ENCODE measurements at regions not wholly inside any gene's neighbourhood (a gene's known extent, or its start where the extent isn't known, plus 50 kb on each side); places are given as distances from the start of the nearest gene placed in this dataset.

GRCh38 chr3:156030723-156031122 lies 89.7 kb upstream of the KCNAB1 start:
- no peaks in the 10 kb centered on the region for H3K36me3 ChIP-seq (ENCODE audit: control insufficient read depth, insufficient read depth, low read length)
- no peaks in the 10 kb centered on the region for H3K79me2 ChIP-seq
- H3K9ac ChIP-seq, result no peak overlapping the region
- no peak for TF ChIP-seq CTCF (IDR thresholded peaks at IDR 0.05)
- H3K4me1 ChIP-seq, result no peaks in the 10 kb centered on the region
- no peaks in the 10 kb centered on the region for H3K27me3 ChIP-seq (ENCODE audit: control insufficient read depth, insufficient read depth, low read length)
- no peaks in the 10 kb centered on the region for H3K9me3 ChIP-seq (ENCODE audit: control insufficient read depth, low read length)
- H3K4me3 ChIP-seq (ENCODE audit: low read depth, low read length), result no peak overlapping the region
- H3K27ac ChIP-seq, result no peak overlapping the region
- H2AFZ ChIP-seq, result no peak overlapping the region
- H3K4me2 ChIP-seq (ENCODE audit: low read length), result no peak overlapping the region

GRCh38 chr3:156033428-156033827 lies 87.0 kb upstream of the KCNAB1 start:
- no peak overlapping the region for H2AFZ ChIP-seq
- no peak overlapping the region for H3K4me2 ChIP-seq (ENCODE audit: low read length)
- no peaks in the 10 kb centered on the region for H3K9me3 ChIP-seq (ENCODE audit: control insufficient read depth, low read length)
- H3K4me3 ChIP-seq (ENCODE audit: low read depth, low read length), result no peak overlapping the region
- no peak overlapping the region for H3K9ac ChIP-seq
- no peaks in the 10 kb centered on the region for H3K27me3 ChIP-seq (ENCODE audit: control insufficient read depth, insufficient read depth, low read length)
- no peaks in the 10 kb centered on the region for H3K4me1 ChIP-seq
- H3K79me2 ChIP-seq, result no peaks in the 10 kb centered on the region
- H3K36me3 ChIP-seq (ENCODE audit: control insufficient read depth, insufficient read depth, low read length), result no peaks in the 10 kb centered on the region
- TF ChIP-seq CTCF (IDR thresholded peaks at IDR 0.05), result no peak
- H3K27ac ChIP-seq, result no peak overlapping the region

GRCh38 chr3:156035158-156035557 lies 85.2 kb upstream of the KCNAB1 start:
- H3K9me3 ChIP-seq (ENCODE audit: control insufficient read depth, low read length), result no peaks in the 10 kb centered on the region
- H3K27me3 ChIP-seq (ENCODE audit: control insufficient read depth, insufficient read depth, low read length), result no peaks in the 10 kb centered on the region
- TF ChIP-seq CTCF (IDR thresholded peaks at IDR 0.05), result no peak
- H3K36me3 ChIP-seq (ENCODE audit: control insufficient read depth, insufficient read depth, low read length), result no peaks in the 10 kb centered on the region
- H3K79me2 ChIP-seq, result no peaks in the 10 kb centered on the region
- no peak overlapping the region for H3K9ac ChIP-seq
- H3K4me1 ChIP-seq, result no peaks in the 10 kb centered on the region
- H3K27ac ChIP-seq, result no peak overlapping the region
- no peak overlapping the region for H2AFZ ChIP-seq
- no peak overlapping the region for H3K4me2 ChIP-seq (ENCODE audit: low read length)
- H3K4me3 ChIP-seq (ENCODE audit: low read depth, low read length), result no peak overlapping the region

- Histone ChIP-seq H3K9ac (no peak overlapping the region), H3K9me3 (ENCODE audit: control insufficient read depth, low read length) (no peaks in the 10 kb centered on the region), H3K27ac (no peak overlapping the region), H3K27me3 (ENCODE audit: control insufficient read depth, insufficient read depth, low read length) (no peaks in the 10 kb centered on the region), H3K4me2 (ENCODE audit: low read length) (no peak overlapping the region), H3K4me3 (ENCODE audit: low read depth, low read length) (no peak overlapping the region), H3K4me1 (no peaks in the 10 kb centered on the region), H3K79me2 (no peaks in the 10 kb centered on the region), H2AFZ (no peak overlapping the region), H3K36me3 (ENCODE audit: control insufficient read depth, insufficient read depth, low read length) (no peaks in the 10 kb centered on the region)
- TF ChIP-seq CTCF (IDR thresholded peaks at IDR 0.05), result no peak
These were observed 83.9 kb upstream of the KCNAB1 start for GRCh38 chr3:156036258-156037053.

- H2AFZ ChIP-seq, result no peak overlapping the region
These were observed 83.0 kb upstream of the KCNAB1 start for GRCh38 chr3:156037356-156037755.

More at GRCh38 chr3:156037356-156037755, 83.0 kb upstream of the KCNAB1 start:
- TF ChIP-seq CTCF (IDR thresholded peaks at IDR 0.05), result no peak
- Histone ChIP-seq H3K79me2 (no peaks in the 10 kb centered on the region), H3K4me2 (ENCODE audit: low read length) (no peak overlapping the region), H3K4me1 (no peaks in the 10 kb centered on the region), H3K27ac (no peak overlapping the region), H3K27me3 (ENCODE audit: control insufficient read depth, insufficient read depth, low read length) (no peaks in the 10 kb centered on the region), H3K4me3 (ENCODE audit: low read depth, low read length) (no peak overlapping the region), H3K9ac (no peak overlapping the region), H3K9me3 (ENCODE audit: control insufficient read depth, low read length) (no peaks in the 10 kb centered on the region), H3K36me3 (ENCODE audit: control insufficient read depth, insufficient read depth, low read length) (no peaks in the 10 kb centered on the region)
